K562 (cell line): ENCODE measurements at regions not wholly inside any gene's neighbourhood (a gene's known extent, or its start where the extent isn't known, plus 50 kb on each side); places are given as distances from the start of the nearest gene placed in this dataset.

Experiments used
- ATAC-seq: fragments of 200-7000 bp; cut with Tn5 transposase; 3 replicates; pipeline ENCODE4 v1.9.1; 2020; ENCODE audit warnings: moderate library complexity
- BruUV-seq: library from RNA; stranded (reverse); fragments of 400-500 nt; replicated peaks from 2 replicates; lab custom pipeline; 2021; lab: Mats Ljungman, UMichigan
- CTCF ChIA-PET: fragments of 300-600 bp; formaldehyde crosslinking; extraction: SDS; loops from one replicate; lab custom pipeline; 2021; ENCODE audit warnings: low intra/inter-chr PET ratio; lab: Yijun Ruan, JAX
- POLR2A ChIA-PET: fragments of 300-600, 350-650 bp; sonication (Branson Sonifier 250); formaldehyde crosslinking; extraction: SDS; loops from one replicate; lab custom pipeline; 2021; ENCODE audit warnings: antibody characterized with exemption, inconsistent platforms; lab: Yijun Ruan, JAX
- DNase-seq, 4 experiments: peaks; one replicate each; pipeline versions ENCODE4 v3.0.0 to v3.0.0-alpha.2; 2011 to 2018; ENCODE audit warnings: low spot score in 3 of 4, mixed read lengths in 3 of 4; ENCODE audit errors: extremely low read depth in 1 of 4
- FAIRE-seq: peaks from 2 replicates; lab custom pipeline; 2011; peaks lifted over from hg19 to GRCh38; lab: Jason Lieb, UNC
- H2AFZ ChIP-seq: 2 replicates; pipeline ENCODE4 v1.6.0; 2011; ENCODE audit warnings: low read depth, low read length, control low read depth, inconsistent platforms
- H3K27ac ChIP-seq: fragments of 200-600 bp; 3 replicates; pipeline ENCODE4 v1.8.0; 2011; ENCODE audit warnings: low read depth, mild to moderate bottlenecking, control low read depth, inconsistent platforms, low read length, moderate library complexity, mixed read lengths; ENCODE audit errors: extremely low read depth
- H3K27me3 ChIP-seq, 2 experiments: fragments of 300-600 bp in 1 of 2; 2 replicates in 1 of 2; 3 replicates in 1 of 2; pipeline versions ENCODE4 v1.6.0 to v1.8.0; 2011; ENCODE audit warnings: inconsistent platforms in 2 of 2, low read length in 2 of 2, mild to moderate bottlenecking in 1 of 2, mixed read lengths in 1 of 2, moderate library complexity in 1 of 2; ENCODE audit not compliant: control insufficient read depth in 2 of 2, insufficient read depth in 2 of 2
- H3K36me3 ChIP-seq: fragments of 300-600 bp; 3 replicates; pipeline ENCODE4 v1.8.0; 2011; ENCODE audit warnings: mild to moderate bottlenecking, low read length, inconsistent platforms; ENCODE audit not compliant: control insufficient read depth, insufficient read depth
- H3K4me1 ChIP-seq, 2 experiments: fragments of 200-600 bp in 1 of 2; replicated peaks in 1 of 2; 2 replicates in 1 of 2; 3 replicates in 1 of 2; pipeline versions ENCODE4 v1.5.1 to v1.8.0; 2011; ENCODE audit warnings: inconsistent platforms in 2 of 2, low read length in 2 of 2, mild to moderate bottlenecking in 1 of 2, mixed read lengths in 1 of 2, moderate library complexity in 1 of 2; ENCODE audit not compliant: control insufficient read depth in 2 of 2, insufficient read depth in 2 of 2
- H3K4me2 ChIP-seq: 2 replicates; pipeline ENCODE4 v1.6.1; 2011; ENCODE audit warnings: low read length, control low read depth, inconsistent platforms, mixed read lengths; ENCODE audit not compliant: insufficient read depth
- H3K4me3 ChIP-seq: fragments of 200-600 bp; sonication (generic), shearing (Covaris generic); 2 replicates; pipeline ENCODE4 v1.5.1; 2016; ENCODE audit warnings: control low read depth, inconsistent platforms
- H3K79me2 ChIP-seq: fragments of 200-600 bp; 3 replicates; pipeline ENCODE4 v1.8.0; 2011; ENCODE audit warnings: low read length, inconsistent platforms; ENCODE audit not compliant: control insufficient read depth, insufficient read depth
- H3K9ac ChIP-seq, 2 experiments: 2 replicates each; pipeline versions ENCODE4 v1.6.0 to v1.6.1; 2011; ENCODE audit warnings: low read depth in 2 of 2, low read length in 2 of 2, control low read depth in 1 of 2, inconsistent platforms in 1 of 2, mild to moderate bottlenecking in 1 of 2, mixed read lengths in 1 of 2; ENCODE audit not compliant: insufficient read depth in 1 of 2
- H3K9me1 ChIP-seq: one replicate; pipeline ENCODE4 v1.6.0; 2011; ENCODE audit warnings: inconsistent platforms, mild to moderate bottlenecking, low read length, moderate library complexity; ENCODE audit not compliant: control insufficient read depth, insufficient read depth
- H3K9me3 ChIP-seq: replicated peaks from 2 replicates; pipeline ENCODE4 v1.5.1; 2011; ENCODE audit warnings: low read depth, low read length, inconsistent platforms; ENCODE audit not compliant: control insufficient read depth, insufficient read depth
- H4K20me1 ChIP-seq: replicated peaks from 2 replicates; pipeline ENCODE4 v1.6.1; 2011; ENCODE audit warnings: low read length, inconsistent platforms, mixed read lengths; ENCODE audit not compliant: control insufficient read depth, insufficient read depth
- BRF1 ChIP-seq: IDR thresholded peaks from 3 replicates; pipeline ENCODE4 v1.6.1; 2011; ENCODE audit warnings: borderline replicate concordance, mild to moderate bottlenecking; ENCODE audit not compliant: insufficient read length; ENCODE audit errors: extremely low read depth
- CBX8 ChIP-seq: fragments of 200-600 bp; sonication (generic); IDR thresholded peaks from 2 replicates; pipeline ENCODE4 v1.6.1; 2012; ENCODE audit warnings: borderline replicate concordance, mixed run types, low read depth, mild to moderate bottlenecking, moderate library complexity, mixed read lengths, low read length, control low read depth, inconsistent platforms; ENCODE audit not compliant: poor library complexity, severe bottlenecking; ENCODE audit errors: extremely low read depth
- HDAC1 ChIP-seq, 2 experiments: fragments of 450-650 bp; IDR thresholded peaks; 2 replicates each; pipeline ENCODE4 v1.6.1; 2016 to 2017; ENCODE audit warnings: inconsistent platforms in 1 of 2, mild to moderate bottlenecking in 1 of 2, moderate library complexity in 1 of 2
- HNRNPL ChIP-seq: fragments of 200-400 bp; formaldehyde crosslinking; IDR thresholded peaks from 2 replicates; pipeline ENCODE4 v1.6.1; 2017; ENCODE audit warnings: low read depth, mild to moderate bottlenecking, low read length
- NFE2L1 ChIP-seq: fragments of 450-650 bp; IDR thresholded peaks from 2 replicates; pipeline ENCODE4 v1.6.1; 2016; ENCODE audit warnings: missing genetic modification characterization, low read depth, mild to moderate bottlenecking, missing compliant biosample characterization, moderate library complexity, borderline replicate concordance
- NR2C2 ChIP-seq, 2 experiments: fragments of 200-800 bp in 1 of 2; sonication (Bioruptor generic) in 1 of 2; sonication (generic) in 1 of 2; formaldehyde crosslinking in 1 of 2; IDR thresholded peaks; 2 replicates each; pipeline versions ENCODE4 v1.6.1 to v1.8.0; 2016 to 2022; ENCODE audit warnings: mild to moderate bottlenecking in 1 of 2, missing compliant biosample characterization in 1 of 2, missing genetic modification characterization in 1 of 2, missing genetic modification reagents in 1 of 2
- PHB ChIP-seq: fragments of 250-450 bp; sonication (Bioruptor Pico); IDR thresholded peaks from 2 replicates; pipeline ENCODE4 v1.5.0; 2021
- RUNX1 ChIP-seq: sonication (generic); IDR thresholded peaks from 2 replicates; pipeline ENCODE4 v1.6.1; 2016; ENCODE audit warnings: antibody characterized with exemption, low read depth
- SRSF9 ChIP-seq: fragments of 200-400 bp; formaldehyde crosslinking; IDR thresholded peaks from 2 replicates; pipeline ENCODE4 v1.6.1; 2017; ENCODE audit warnings: low read depth, low read length, borderline replicate concordance
- ZBED1 ChIP-seq: IDR thresholded peaks from 2 replicates; pipeline ENCODE4 v1.6.1; 2014
- ZNF140 ChIP-seq: fragments of 250-450 bp; sonication (Bioruptor Pico); IDR thresholded peaks from 2 replicates; pipeline ENCODE4 v1.8.0; 2021; ENCODE audit warnings: moderate library complexity, mild to moderate bottlenecking, inconsistent platforms
- ZNF586 ChIP-seq: fragments of 450-650 bp; formaldehyde crosslinking; conservative IDR thresholded peaks from 2 replicates; pipeline ENCODE4 v1.4.0; 2020; ENCODE audit warnings: mild to moderate bottlenecking, moderate library complexity
- ZNF75A ChIP-seq: fragments of 450-650 bp; formaldehyde crosslinking; IDR thresholded peaks from 2 replicates; pipeline ENCODE4 v1.4.0; 2020; ENCODE audit warnings: mild to moderate bottlenecking
- WGBS: fragments of 100-300 bp; shearing (Covaris generic); methylation state at CpG from one replicate; pipeline ENCODE4 v1.1.6; 2016; ENCODE audit warnings: low coverage, mixed read lengths; ENCODE audit not compliant: insufficient coverage; ENCODE audit errors: missing lambda C conversion rate; 5-methylcytosine and 5-hydroxymethylcytosine counted together
- in situ Hi-C: fragments of 300-500 bp; cut with MboI; formaldehyde crosslinking; loops from 4 replicates; pipeline ENCODE4 v1.15.0; 2018; ENCODE audit warnings: inconsistent platforms, mixed read lengths
- intact Hi-C: fragments of 100-400 bp; cut with micrococcal nuclease; formaldehyde crosslinking; loops from 2 replicates; pipeline ENCODE4 v1.14.2; 2022
- TF ChIP-seq, protein P1 (sequence below): sonication (generic); formaldehyde crosslinking; IDR thresholded peaks from 2 replicates; pipeline ENCODE4 v1.8.0; 2023; ENCODE audit warnings: mild to moderate bottlenecking, missing genetic modification reagents
- TF ChIP-seq, protein P2 (sequence below): sonication (generic); formaldehyde crosslinking; IDR thresholded peaks from 2 replicates; pipeline ENCODE4 v1.8.0; 2022; ENCODE audit warnings: mild to moderate bottlenecking, low read depth, missing genetic modification reagents

DNA sequence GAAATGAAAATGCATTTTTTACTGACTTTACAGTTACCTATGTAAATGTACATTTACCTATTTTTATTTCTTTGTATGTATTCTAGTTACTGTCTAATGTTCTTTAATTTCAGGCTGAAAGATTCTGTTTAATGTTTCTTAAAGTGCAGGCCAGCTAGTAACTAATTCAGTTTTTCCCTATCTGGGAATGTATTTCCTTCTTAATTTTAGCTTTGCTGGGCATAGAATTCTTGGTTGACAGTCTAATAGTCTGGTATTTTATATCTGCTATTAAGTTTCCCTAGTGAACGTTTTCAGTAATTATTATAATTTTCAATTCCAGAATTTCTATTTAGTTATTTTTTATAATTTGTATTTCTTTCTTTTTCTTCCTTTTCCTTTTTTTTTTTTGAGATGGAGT lies 186.0 kb upstream of the NOX3 start:
- no peaks in the 10 kb centered on the region for H3K79me2 ChIP-seq
- no peak overlapping the region for H3K4me3 ChIP-seq
- WGBS, result 32% methylated on average over 1 of the region's 1 CpG
- TF ChIP-seq, protein P1, sequence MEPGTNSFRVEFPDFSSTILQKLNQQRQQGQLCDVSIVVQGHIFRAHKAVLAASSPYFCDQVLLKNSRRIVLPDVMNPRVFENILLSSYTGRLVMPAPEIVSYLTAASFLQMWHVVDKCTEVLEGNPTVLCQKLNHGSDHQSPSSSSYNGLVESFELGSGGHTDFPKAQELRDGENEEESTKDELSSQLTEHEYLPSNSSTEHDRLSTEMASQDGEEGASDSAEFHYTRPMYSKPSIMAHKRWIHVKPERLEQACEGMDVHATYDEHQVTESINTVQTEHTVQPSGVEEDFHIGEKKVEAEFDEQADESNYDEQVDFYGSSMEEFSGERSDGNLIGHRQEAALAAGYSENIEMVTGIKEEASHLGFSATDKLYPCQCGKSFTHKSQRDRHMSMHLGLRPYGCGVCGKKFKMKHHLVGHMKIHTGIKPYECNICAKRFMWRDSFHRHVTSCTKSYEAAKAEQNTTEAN (CRISPR knock-in tag), result no peak
- TF ChIP-seq CBX8 (no peak), SRSF9 (no peak), HDAC1 (IDR thresholded peaks at IDR 0.05) (no peak), RUNX1 (no peak), HNRNPL (no peak), ZNF586 (CRISPR knock-in tag) (no peak), ZBED1 (no peak), PHB (CRISPR knock-in tag) (no peak), ZNF75A (CRISPR knock-in tag) (no peak), ZNF140 (CRISPR knock-in tag) (no peak), NR2C2 (CRISPR knock-in tag; IDR thresholded peaks at IDR 0.05) (no peak), NR2C2 (tag; IDR thresholded peaks at IDR 0.05) (no peak), NFE2L1 (tag) (no peak), BRF1 (no peak)
- TF ChIP-seq, protein P2, sequence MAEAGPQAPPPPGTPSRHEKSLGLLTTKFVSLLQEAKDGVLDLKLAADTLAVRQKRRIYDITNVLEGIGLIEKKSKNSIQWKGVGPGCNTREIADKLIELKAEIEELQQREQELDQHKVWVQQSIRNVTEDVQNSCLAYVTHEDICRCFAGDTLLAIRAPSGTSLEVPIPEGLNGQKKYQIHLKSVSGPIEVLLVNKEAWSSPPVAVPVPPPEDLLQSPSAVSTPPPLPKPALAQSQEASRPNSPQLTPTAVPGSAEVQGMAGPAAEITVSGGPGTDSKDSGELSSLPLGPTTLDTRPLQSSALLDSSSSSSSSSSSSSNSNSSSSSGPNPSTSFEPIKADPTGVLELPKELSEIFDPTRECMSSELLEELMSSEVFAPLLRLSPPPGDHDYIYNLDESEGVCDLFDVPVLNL (CRISPR knock-in tag), result no peak
- H3K9me1 ChIP-seq, result no peaks in the 10 kb centered on the region
- ChIA-PET POLR2A (interaction anchor here (0.6 kb wide), 1 partner anchor 659 kb away, joined by 3 read pairs; no protein-coding TSS in a partner anchor), CTCF (no interaction called here)
- H2AFZ ChIP-seq, result no peak overlapping the region
- ATAC-seq (no peak), FAIRE-seq (no peak), DNase-seq (no peak)
- peaks cover 0 to 9% of the 10 kb centered on the region in 2 experiments; a peak in 2 of 5 replicates for H3K4me1 ChIP-seq
- intact Hi-C loops (loop anchor here (10.0 kb wide), 1 partner anchor 1873 kb away; no protein-coding TSS in a partner anchor), in situ Hi-C loops (no loop called here)
- no TSS peak for BruUV-seq
- H3K9me3 ChIP-seq, result no peaks in the 10 kb centered on the region
- H3K27me3 ChIP-seq, result no peaks in the 10 kb centered on the region
- no peaks in the 10 kb centered on the region for H4K20me1 ChIP-seq
- H3K4me2 ChIP-seq, result no peak overlapping the region
- no peak overlapping the region for H3K9ac ChIP-seq
- no peak overlapping the region for H3K27ac ChIP-seq
- H3K36me3 ChIP-seq, result no peaks in the 10 kb centered on the region
